ENCODE measurements at regions not wholly inside any gene's neighbourhood (a gene's known extent, or its start where the extent isn't known, plus 50 kb on each side); places are given as distances from the start of the nearest gene placed in this dataset.

- no peaks in the 10 kb centered on the region for H3K4me1 Mint-ChIP-seq
- no peaks in the 10 kb centered on the region for H3K36me3 ChIP-seq (ENCODE audit: control insufficient read depth, insufficient read depth, low read length)
- peak; percentile 33 to 79 for DNase-seq
- peaks cover 5 to 10% of the 10 kb centered on the region in 2 donors for H3K9me3 Mint-ChIP-seq
- TF ChIP-seq CTCF (IDR thresholded peaks at IDR 0.05) = peak; percentile 64
- intact Hi-C loops (cut with micrococcal nuclease) = loop anchor here (1.0 kb wide), 1 partner anchor 847 kb away; no protein-coding TSS in a partner anchor
- no peak overlapping the region for H3K27ac ChIP-seq (ENCODE audit: low read length)
- H3K27me3 Mint-ChIP-seq (ENCODE audit: low read depth in 2 of 2) = peaks cover 25 to 28% of the 10 kb centered on the region in 2 donors
- H3K4me3 ChIP-seq (ENCODE audit: low read length) = no peak overlapping the region
- peaks cover 7% of the 10 kb centered on the region for H3K36me3 Mint-ChIP-seq
- WGBS (ENCODE audit: insufficient coverage) = 24% methylated on average over 5 of the region's 5 CpGs
- H3K4me1 ChIP-seq (ENCODE audit: control insufficient read depth, insufficient read depth, low read length) = peaks cover 6% of the 10 kb centered on the region
- H3K27ac Mint-ChIP-seq = no peak overlapping the region
- peak in 2 of 3 donors; percentile 52 to 67 for ATAC-seq
- no peak overlapping the region for H3K4me3 Mint-ChIP-seq
- peaks cover 11% of the 10 kb centered on the region for H3K9me3 ChIP-seq (ENCODE audit: control insufficient read depth, insufficient read depth, low read length)
- H3K27me3 ChIP-seq (ENCODE audit: control insufficient read depth, insufficient read depth, low read length) = peaks cover 6% of the 10 kb centered on the region
Measured at GRCh38 chr2:239882331-239882732, 142.8 kb downstream of the NDUFA10 start.

- peaks cover 6% of the 10 kb centered on the region for H3K4me1 ChIP-seq (ENCODE audit: control insufficient read depth, insufficient read depth, low read length)
- peaks cover 6% of the 10 kb centered on the region for H3K27me3 ChIP-seq (ENCODE audit: control insufficient read depth, insufficient read depth, low read length)
- peaks cover 11% of the 10 kb centered on the region for H3K9me3 ChIP-seq (ENCODE audit: control insufficient read depth, insufficient read depth, low read length)
- Mint-ChIP-seq H3K4me3 (no peak overlapping the region), H3K36me3 (peaks cover 7% of the 10 kb centered on the region), H3K9me3 (peaks cover 5 to 10% of the 10 kb centered on the region in 2 donors), H3K27ac (no peak overlapping the region), H3K27me3 (ENCODE audit: low read depth in 2 of 2) (peaks cover 28% of the 10 kb centered on the region in 2 donors), H3K4me1 (no peaks in the 10 kb centered on the region)
- H3K4me3 ChIP-seq (ENCODE audit: low read length) = no peak overlapping the region
- no peaks in the 10 kb centered on the region for H3K36me3 ChIP-seq (ENCODE audit: control insufficient read depth, insufficient read depth, low read length)
- H3K27ac ChIP-seq (ENCODE audit: low read length) = no peak overlapping the region
- WGBS (ENCODE audit: insufficient coverage) = 27% methylated on average over 17 of the region's 17 CpGs
- intact Hi-C loops (cut with micrococcal nuclease) = loop anchor here (1.0 kb wide), 1 partner anchor 846 kb away; no protein-coding TSS in a partner anchor
- no peak for TF ChIP-seq CTCF (IDR thresholded peaks at IDR 0.05)
- peak in 1 of 3 donors; percentile 22 for ATAC-seq
- DNase-seq = no peak
Measured at GRCh38 chr2:239881561-239882320, 143.4 kb downstream of the NDUFA10 start.

- no peak overlapping the region for H3K4me3 Mint-ChIP-seq
- Histone ChIP-seq H3K27me3 (ENCODE audit: control insufficient read depth, insufficient read depth, low read length) (peaks cover 6% of the 10 kb centered on the region), H3K4me1 (ENCODE audit: control insufficient read depth, insufficient read depth, low read length) (peaks cover 6% of the 10 kb centered on the region), H3K4me3 (ENCODE audit: low read length) (no peak overlapping the region), H3K27ac (ENCODE audit: low read length) (no peak overlapping the region), H3K36me3 (ENCODE audit: control insufficient read depth, insufficient read depth, low read length) (no peaks in the 10 kb centered on the region), H3K9me3 (ENCODE audit: control insufficient read depth, insufficient read depth, low read length) (peaks cover 11% of the 10 kb centered on the region)
- 77% methylated on average over 10 of the region's 10 CpGs for WGBS (ENCODE audit: insufficient coverage)
- H3K4me1 Mint-ChIP-seq = no peaks in the 10 kb centered on the region
- peaks cover 7% of the 10 kb centered on the region for H3K36me3 Mint-ChIP-seq
- ATAC-seq (no peak), DNase-seq (no peak)
- H3K27me3 Mint-ChIP-seq (ENCODE audit: low read depth in 2 of 2) = peaks cover 28 to 35% of the 10 kb centered on the region in 2 donors
- intact Hi-C loops (cut with micrococcal nuclease) = no loop called here
- no peak for TF ChIP-seq CTCF (IDR thresholded peaks at IDR 0.05)
- H3K27ac Mint-ChIP-seq = no peak overlapping the region
- peaks cover 4 to 6% of the 10 kb centered on the region in 2 donors for H3K9me3 Mint-ChIP-seq
Measured at GRCh38 chr2:239881031-239881471, 144.1 kb downstream of the NDUFA10 start.
